HepG2 (cell line): ENCODE measurements at regions not wholly inside any gene's neighbourhood (a gene's known extent, or its start where the extent isn't known, plus 50 kb on each side); places are given as distances from the start of the nearest gene placed in this dataset.

Experiments
- POLR2A ChIP-seq, 2 experiments: IDR thresholded peaks; 2 replicates each; pipeline ENCODE4 v1.6.1; 2011; ENCODE audit warnings: low read depth in 2 of 2, low read length in 2 of 2, mild to moderate bottlenecking in 1 of 2, moderate library complexity in 1 of 2; ENCODE audit not compliant: insufficient read depth in 1 of 2
- ZNF7 ChIP-seq: IDR thresholded peaks from 2 replicates; pipeline ENCODE4 v1.6.1; 2016; ENCODE audit warnings: missing biosample characterization, missing genetic modification reagents
- TF ChIP-seq, protein P1 (sequence below): sonication (generic); formaldehyde crosslinking; IDR thresholded peaks from 2 replicates; pipeline ENCODE4 v1.5.0; 2020; ENCODE audit warnings: mild to moderate bottlenecking, missing genetic modification reagents, moderate library complexity
- TF ChIP-seq, protein P2 (sequence below): sonication (generic); formaldehyde crosslinking; IDR thresholded peaks from 2 replicates; pipeline ENCODE4 v1.8.1; 2022; ENCODE audit warnings: low read depth, mild to moderate bottlenecking, missing genetic modification reagents
- TF ChIP-seq, protein P3 (sequence below): sonication (generic); formaldehyde crosslinking; conservative IDR thresholded peaks from 2 replicates; pipeline ENCODE4 v1.4.0; 2020; ENCODE audit warnings: missing genetic modification reagents

DNA sequence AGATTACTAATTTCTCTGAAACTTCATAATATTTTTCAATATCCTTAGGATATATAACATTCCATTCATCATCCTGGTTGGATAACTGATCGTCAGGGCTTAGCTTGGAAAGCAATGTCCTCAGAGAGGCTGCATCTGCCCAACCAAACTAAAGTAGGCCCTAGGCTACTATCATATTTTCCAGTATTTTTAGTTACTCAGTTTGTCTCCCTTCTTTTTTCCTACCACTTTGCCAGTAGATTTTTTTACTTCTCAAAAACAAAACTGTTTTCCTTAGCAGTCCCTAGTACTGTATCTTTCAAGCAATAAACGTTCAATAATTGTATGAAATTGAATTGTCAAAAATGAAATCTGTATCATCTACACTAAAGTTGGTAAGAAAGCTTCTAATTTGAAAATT, 452.0 kb downstream of the TFEC start:
- TF ChIP-seq POLR2A (IDR thresholded peaks at IDR 0.05; ENCODE audit: insufficient read depth in 1 of 2, low read depth in 2 of 2, low read length in 2 of 2) (no peak), ZNF7 (CRISPR knock-in tag) (no peak)
- TF ChIP-seq, protein P1, sequence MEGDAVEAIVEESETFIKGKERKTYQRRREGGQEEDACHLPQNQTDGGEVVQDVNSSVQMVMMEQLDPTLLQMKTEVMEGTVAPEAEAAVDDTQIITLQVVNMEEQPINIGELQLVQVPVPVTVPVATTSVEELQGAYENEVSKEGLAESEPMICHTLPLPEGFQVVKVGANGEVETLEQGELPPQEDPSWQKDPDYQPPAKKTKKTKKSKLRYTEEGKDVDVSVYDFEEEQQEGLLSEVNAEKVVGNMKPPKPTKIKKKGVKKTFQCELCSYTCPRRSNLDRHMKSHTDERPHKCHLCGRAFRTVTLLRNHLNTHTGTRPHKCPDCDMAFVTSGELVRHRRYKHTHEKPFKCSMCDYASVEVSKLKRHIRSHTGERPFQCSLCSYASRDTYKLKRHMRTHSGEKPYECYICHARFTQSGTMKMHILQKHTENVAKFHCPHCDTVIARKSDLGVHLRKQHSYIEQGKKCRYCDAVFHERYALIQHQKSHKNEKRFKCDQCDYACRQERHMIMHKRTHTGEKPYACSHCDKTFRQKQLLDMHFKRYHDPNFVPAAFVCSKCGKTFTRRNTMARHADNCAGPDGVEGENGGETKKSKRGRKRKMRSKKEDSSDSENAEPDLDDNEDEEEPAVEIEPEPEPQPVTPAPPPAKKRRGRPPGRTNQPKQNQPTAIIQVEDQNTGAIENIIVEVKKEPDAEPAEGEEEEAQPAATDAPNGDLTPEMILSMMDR (CRISPR knock-in tag) = no peak
- TF ChIP-seq, protein P2, sequence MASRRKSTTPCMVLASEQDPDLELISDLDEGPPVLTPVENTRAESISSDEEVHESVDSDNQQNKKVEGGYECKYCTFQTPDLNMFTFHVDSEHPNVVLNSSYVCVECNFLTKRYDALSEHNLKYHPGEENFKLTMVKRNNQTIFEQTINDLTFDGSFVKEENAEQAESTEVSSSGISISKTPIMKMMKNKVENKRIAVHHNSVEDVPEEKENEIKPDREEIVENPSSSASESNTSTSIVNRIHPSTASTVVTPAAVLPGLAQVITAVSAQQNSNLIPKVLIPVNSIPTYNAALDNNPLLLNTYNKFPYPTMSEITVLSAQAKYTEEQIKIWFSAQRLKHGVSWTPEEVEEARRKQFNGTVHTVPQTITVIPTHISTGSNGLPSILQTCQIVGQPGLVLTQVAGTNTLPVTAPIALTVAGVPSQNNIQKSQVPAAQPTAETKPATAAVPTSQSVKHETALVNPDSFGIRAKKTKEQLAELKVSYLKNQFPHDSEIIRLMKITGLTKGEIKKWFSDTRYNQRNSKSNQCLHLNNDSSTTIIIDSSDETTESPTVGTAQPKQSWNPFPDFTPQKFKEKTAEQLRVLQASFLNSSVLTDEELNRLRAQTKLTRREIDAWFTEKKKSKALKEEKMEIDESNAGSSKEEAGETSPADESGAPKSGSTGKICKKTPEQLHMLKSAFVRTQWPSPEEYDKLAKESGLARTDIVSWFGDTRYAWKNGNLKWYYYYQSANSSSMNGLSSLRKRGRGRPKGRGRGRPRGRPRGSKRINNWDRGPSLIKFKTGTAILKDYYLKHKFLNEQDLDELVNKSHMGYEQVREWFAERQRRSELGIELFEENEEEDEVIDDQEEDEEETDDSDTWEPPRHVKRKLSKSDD (CRISPR knock-in tag) = no peak
- TF ChIP-seq, protein P3, sequence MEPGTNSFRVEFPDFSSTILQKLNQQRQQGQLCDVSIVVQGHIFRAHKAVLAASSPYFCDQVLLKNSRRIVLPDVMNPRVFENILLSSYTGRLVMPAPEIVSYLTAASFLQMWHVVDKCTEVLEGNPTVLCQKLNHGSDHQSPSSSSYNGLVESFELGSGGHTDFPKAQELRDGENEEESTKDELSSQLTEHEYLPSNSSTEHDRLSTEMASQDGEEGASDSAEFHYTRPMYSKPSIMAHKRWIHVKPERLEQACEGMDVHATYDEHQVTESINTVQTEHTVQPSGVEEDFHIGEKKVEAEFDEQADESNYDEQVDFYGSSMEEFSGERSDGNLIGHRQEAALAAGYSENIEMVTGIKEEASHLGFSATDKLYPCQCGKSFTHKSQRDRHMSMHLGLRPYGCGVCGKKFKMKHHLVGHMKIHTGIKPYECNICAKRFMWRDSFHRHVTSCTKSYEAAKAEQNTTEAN (CRISPR knock-in tag) = no peak
